Ovary (tissue), 1 donor: ENCODE measurements at regions not wholly inside any gene's neighbourhood (a gene's known extent, or its start where the extent isn't known, plus 50 kb on each side); places are given as distances from the start of the nearest gene placed in this dataset.

Experiments used
- EP300 ChIP-seq: sonication (generic); formaldehyde crosslinking; IDR thresholded peaks from one replicate; pipeline ENCODE4 v1.6.1; 2017; ENCODE audit warnings: antibody characterized with exemption
- POLR2A ChIP-seq: fragments of 450-650 bp; IDR thresholded peaks from one replicate; pipeline ENCODE4 v1.6.1; 2017; ENCODE audit warnings: antibody characterized with exemption, mild to moderate bottlenecking, moderate library complexity

- TF ChIP-seq EP300 (no peak), POLR2A (no peak)
Measured at GRCh38 chr10:113236998-113237397, 287.0 kb downstream of the TCF7L2 start.
